ENCODE measurements at regions not wholly inside any gene's neighbourhood (a gene's known extent, or its start where the extent isn't known, plus 50 kb on each side); places are given as distances from the start of the nearest gene placed in this dataset.
"Not testable (repeated sequence)": the region's sequence is repeated elsewhere in the genome, so short reads cannot be mapped to it uniquely, and the experiment has no call there.

DNA sequence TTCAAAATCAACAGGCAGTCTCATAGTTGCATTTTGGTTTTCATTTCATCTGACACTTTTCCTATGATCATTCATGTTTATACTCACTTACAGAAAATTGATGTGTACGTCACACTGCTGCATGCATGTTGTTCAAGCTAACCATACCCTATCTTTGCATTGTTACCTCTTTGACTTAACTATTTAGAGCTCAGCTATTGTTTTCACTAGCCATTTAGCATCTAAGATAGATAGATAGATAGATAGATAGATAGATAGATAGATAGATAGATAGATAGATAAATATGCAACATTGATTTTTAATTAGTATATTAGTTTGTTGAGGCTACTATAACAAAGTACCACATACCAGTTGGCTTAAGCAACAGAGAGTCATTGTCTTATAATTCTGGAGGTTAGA, 649.5 kb upstream of the KCND2 start:
- Histone ChIP-seq H3K27ac (no peak overlapping the region), H3K4me1 (ENCODE audit: control insufficient read depth in 1 of 2, insufficient read depth in 1 of 2, low read depth in 1 of 2, low read length in 1 of 2) (no peaks in the 10 kb centered on the region)

DNA sequence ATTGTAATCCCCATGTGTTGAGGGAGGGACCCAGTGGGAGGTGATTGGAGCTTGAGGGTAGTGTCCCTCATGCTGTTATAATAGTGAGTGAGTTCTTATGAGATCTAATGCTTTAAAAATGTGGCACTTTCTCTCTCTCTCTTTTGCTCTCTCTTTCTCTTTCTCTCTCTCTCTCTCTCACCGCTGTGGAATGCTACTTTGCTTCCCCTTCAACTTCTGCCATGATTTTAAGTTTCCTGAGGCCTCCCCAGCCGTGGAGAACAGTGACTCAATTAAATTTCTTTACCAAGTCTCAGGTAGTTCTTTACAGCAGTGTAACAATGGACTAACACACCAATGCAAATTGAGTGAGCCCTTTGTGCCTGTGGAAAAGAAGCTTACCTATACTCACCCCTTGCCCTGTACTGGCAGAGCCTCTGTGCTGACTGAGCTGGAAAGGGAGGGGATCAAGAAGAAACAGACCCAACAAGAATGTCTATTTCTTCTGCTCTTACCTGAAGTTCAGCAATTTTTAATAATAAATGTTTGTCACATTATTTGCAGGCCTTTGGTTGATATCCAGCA, 642.5 kb upstream of the KCND2 start:
- no peaks in the 10 kb centered on the region for H3K9me3 ChIP-seq
- H3K4me3 ChIP-seq (ENCODE audit: low read depth in 1 of 2, low read length in 1 of 2): no peak overlapping the region
- H3K36me3 ChIP-seq: no peaks in the 10 kb centered on the region
- no peaks in the 10 kb centered on the region for H3K27me3 ChIP-seq
- TF ChIP-seq CTCF (IDR thresholded peaks at IDR 0.05): no peak
- H3K4me1 ChIP-seq (ENCODE audit: control insufficient read depth in 1 of 2, insufficient read depth in 1 of 2, low read depth in 1 of 2, low read length in 1 of 2): no peaks in the 10 kb centered on the region
- no peak overlapping the region for H3K27ac ChIP-seq

More for the DNA sequence above, 649.5 kb upstream of the KCND2 start:
- no peaks in the 10 kb centered on the region for H3K36me3 ChIP-seq
- H3K9me3 ChIP-seq: no peaks in the 10 kb centered on the region
- H3K27me3 ChIP-seq: no peaks in the 10 kb centered on the region
- H3K4me3 ChIP-seq (ENCODE audit: low read depth in 1 of 2, low read length in 1 of 2): no peak overlapping the region
- no peak for TF ChIP-seq CTCF (IDR thresholded peaks at IDR 0.05)

GRCh38 chr7:119633812-119634211, 639.2 kb upstream of the KCND2 start:
- not testable (repeated sequence) for H3K9me3 ChIP-seq, H3K27ac ChIP-seq, H3K36me3 ChIP-seq

DNA sequence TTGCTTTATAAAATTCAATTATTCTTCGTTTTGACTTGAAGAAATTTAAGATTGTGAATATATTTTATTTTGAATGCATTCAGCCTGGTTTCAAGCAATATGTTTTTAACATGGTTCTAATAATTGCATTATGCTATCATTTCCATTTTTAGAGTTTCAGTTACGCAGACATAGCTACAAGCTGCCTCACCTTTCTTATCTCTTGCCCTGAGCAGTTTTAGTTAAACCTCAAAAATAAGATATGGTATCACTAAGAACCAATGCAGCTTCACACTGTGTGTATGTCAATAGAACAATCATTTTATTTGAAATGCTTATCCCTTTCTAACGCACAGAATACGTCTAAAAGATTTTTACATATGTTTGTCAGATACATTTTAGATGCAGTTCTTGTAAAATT, 632.6 kb upstream of the KCND2 start:
- no peaks in the 10 kb centered on the region for H3K4me1 ChIP-seq (ENCODE audit: control insufficient read depth in 1 of 2, insufficient read depth in 1 of 2, low read depth in 1 of 2, low read length in 1 of 2)
- H3K27ac ChIP-seq: no peak overlapping the region
- no peaks in the 10 kb centered on the region for H3K36me3 ChIP-seq
- no peak for TF ChIP-seq CTCF (IDR thresholded peaks at IDR 0.05)
- no peak overlapping the region for H3K4me3 ChIP-seq (ENCODE audit: low read depth in 1 of 2, low read length in 1 of 2)
- no peaks in the 10 kb centered on the region for H3K9me3 ChIP-seq
- no peaks in the 10 kb centered on the region for H3K27me3 ChIP-seq

More at GRCh38 chr7:119633812-119634211, 639.2 kb upstream of the KCND2 start:
- not testable (repeated sequence) for H3K27me3 ChIP-seq; H3K4me1 ChIP-seq (ENCODE audit: control insufficient read depth in 1 of 2, insufficient read depth in 1 of 2, low read depth in 1 of 2, low read length in 1 of 2); H3K4me3 ChIP-seq (ENCODE audit: low read depth in 1 of 2, low read length in 1 of 2)

DNA sequence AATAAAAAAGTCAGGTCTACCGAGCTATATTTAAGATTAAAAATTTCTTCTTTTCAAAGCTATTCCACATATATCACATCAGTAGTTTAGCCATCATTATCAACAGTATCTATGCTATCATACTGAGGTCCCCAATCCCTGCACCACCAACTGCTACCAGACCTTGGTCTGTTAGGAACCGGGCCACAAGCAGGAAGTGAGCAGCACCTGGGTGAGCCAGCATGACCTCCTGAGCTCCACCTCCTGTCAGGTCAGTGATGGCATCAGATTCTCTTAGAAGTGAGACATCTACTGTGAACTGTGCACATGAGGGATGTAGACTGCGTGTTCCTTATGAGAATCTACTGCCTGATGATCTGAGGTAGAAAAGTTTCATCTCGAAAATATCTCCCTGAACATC, 632.1 kb upstream of the KCND2 start:
- H3K4me1 ChIP-seq (ENCODE audit: control insufficient read depth in 1 of 2, insufficient read depth in 1 of 2, low read depth in 1 of 2, low read length in 1 of 2): no peaks in the 10 kb centered on the region
- H3K27me3 ChIP-seq: no peaks in the 10 kb centered on the region
- no peak overlapping the region for H3K27ac ChIP-seq
- H3K4me3 ChIP-seq (ENCODE audit: low read depth in 1 of 2, low read length in 1 of 2): no peak overlapping the region
- H3K36me3 ChIP-seq: no peaks in the 10 kb centered on the region
- no peak for TF ChIP-seq CTCF (IDR thresholded peaks at IDR 0.05)
- H3K9me3 ChIP-seq: no peaks in the 10 kb centered on the region

GRCh38 chr7:119643558-119643957, 629.4 kb upstream of the KCND2 start:
- no peak overlapping the region for H3K27ac ChIP-seq
- no peaks in the 10 kb centered on the region for H3K27me3 ChIP-seq
- no peak overlapping the region for H3K4me3 ChIP-seq (ENCODE audit: low read depth in 1 of 2, low read length in 1 of 2)
- H3K4me1 ChIP-seq (ENCODE audit: control insufficient read depth in 1 of 2, insufficient read depth in 1 of 2, low read depth in 1 of 2, low read length in 1 of 2): no peaks in the 10 kb centered on the region
- H3K9me3 ChIP-seq: no peaks in the 10 kb centered on the region
- H3K36me3 ChIP-seq: no peaks in the 10 kb centered on the region
- no peak for TF ChIP-seq CTCF (IDR thresholded peaks at IDR 0.05)

Measured in neutrophil (primary cell).